H9 (cell line): ENCODE measurements at regions not wholly inside any gene's neighbourhood (a gene's known extent, or its start where the extent isn't known, plus 50 kb on each side); places are given as distances from the start of the nearest gene placed in this dataset.

Source experiments
- DNase-seq: peaks from one replicate; pipeline ENCODE4 v3.0.0-alpha.2; 2017
- H2AFZ ChIP-seq: one replicate; pipeline ENCODE4 v1.6.1; 2013; ENCODE audit warnings: mild to moderate bottlenecking, low read length, control low read depth, moderate library complexity
- H2AK5ac ChIP-seq: 2 replicates; pipeline ENCODE4 v1.6.1; 2013; ENCODE audit warnings: low read length, control low read depth, mixed read lengths; ENCODE audit not compliant: insufficient read length
- H2BK120ac ChIP-seq: one replicate; pipeline ENCODE4 v1.6.1; 2013; ENCODE audit warnings: low read depth, mild to moderate bottlenecking, low read length, control low read depth, inconsistent platforms; ENCODE audit not compliant: poor library complexity, severe bottlenecking
- H2BK12ac ChIP-seq: 2 replicates; pipeline ENCODE4 v1.6.1; 2013; ENCODE audit warnings: low read length, control low read depth, mixed read lengths, low read depth; ENCODE audit not compliant: insufficient read length
- H2BK15ac ChIP-seq: 2 replicates; pipeline ENCODE4 v1.6.1; 2013; ENCODE audit warnings: low read depth, low read length, control low read depth
- H2BK20ac ChIP-seq: one replicate; pipeline ENCODE4 v1.6.1; 2013; ENCODE audit warnings: low read depth, mild to moderate bottlenecking, low read length, control low read depth, inconsistent platforms; ENCODE audit not compliant: poor library complexity, severe bottlenecking
- H2BK5ac ChIP-seq: 2 replicates; pipeline ENCODE4 v1.6.1; 2013; ENCODE audit warnings: low read length, control low read depth, mixed read lengths; ENCODE audit not compliant: insufficient read length
- H3K14ac ChIP-seq: 2 replicates; pipeline ENCODE4 v1.6.1; 2013; ENCODE audit warnings: low read length, control low read depth; ENCODE audit not compliant: insufficient read depth
- H3K18ac ChIP-seq: 2 replicates; pipeline ENCODE4 v1.6.1; 2013; ENCODE audit warnings: low read depth, mild to moderate bottlenecking, mixed read lengths, low read length, control low read depth; ENCODE audit not compliant: insufficient read length
- H3K23ac ChIP-seq: 2 replicates; pipeline ENCODE4 v1.6.1; 2013; ENCODE audit warnings: low read length, control low read depth, mixed read lengths, low read depth; ENCODE audit not compliant: insufficient read length
- H3K23me2 ChIP-seq: 2 replicates; pipeline ENCODE4 v1.6.1; 2013; ENCODE audit warnings: low read depth, mild to moderate bottlenecking, mixed read lengths, low read length, control low read depth; ENCODE audit not compliant: insufficient read length, poor library complexity, severe bottlenecking
- H3K27ac ChIP-seq: 2 replicates; pipeline ENCODE4 v1.5.1; 2013; ENCODE audit warnings: low read length, control low read depth, mixed read lengths, low read depth; ENCODE audit not compliant: insufficient read length
- H3K27me3 ChIP-seq: 2 replicates; pipeline ENCODE4 v1.6.1; 2013; ENCODE audit warnings: low read length, control low read depth, inconsistent platforms; ENCODE audit not compliant: insufficient read depth
- H3K4ac ChIP-seq: 2 replicates; pipeline ENCODE4 v1.6.1; 2013; ENCODE audit warnings: low read depth, mild to moderate bottlenecking, control low read depth, inconsistent platforms, low read length, moderate library complexity
- H3K4me1 ChIP-seq: 2 replicates; pipeline ENCODE4 v1.6.1; 2013; ENCODE audit warnings: low read length, control low read depth, inconsistent platforms; ENCODE audit not compliant: insufficient read depth
- H3K4me2 ChIP-seq: 2 replicates; pipeline ENCODE4 v1.6.1; 2013; ENCODE audit warnings: low read length, control low read depth, mixed read lengths; ENCODE audit not compliant: insufficient read length, insufficient read depth
- H3K56ac ChIP-seq: 2 replicates; pipeline ENCODE4 v1.6.1; 2013; ENCODE audit warnings: low read depth, mild to moderate bottlenecking, mixed read lengths, low read length, control low read depth; ENCODE audit not compliant: insufficient read length
- H3K79me1 ChIP-seq: 2 replicates; pipeline ENCODE4 v1.6.1; 2013; ENCODE audit warnings: low read depth, mild to moderate bottlenecking, moderate library complexity, low read length, control low read depth, inconsistent platforms; ENCODE audit not compliant: insufficient read depth, poor library complexity, severe bottlenecking
- H3K79me2 ChIP-seq: 2 replicates; pipeline ENCODE4 v1.6.1; 2013; ENCODE audit warnings: low read length, control low read depth, inconsistent platforms; ENCODE audit not compliant: insufficient read depth
- H3K9ac ChIP-seq: 2 replicates; pipeline ENCODE4 v1.6.1; 2013; ENCODE audit warnings: low read length, control low read depth, mixed read lengths; ENCODE audit not compliant: insufficient read length; ENCODE audit errors: extremely low read depth
- H3K9me3 ChIP-seq: one replicate; pipeline ENCODE4 v1.6.1; 2013; ENCODE audit warnings: low read depth, low read length, inconsistent platforms; ENCODE audit not compliant: control insufficient read depth
- H3T11ph ChIP-seq: one replicate; pipeline ENCODE4 v1.6.1; 2013; ENCODE audit warnings: mild to moderate bottlenecking, low read length, control low read depth, inconsistent platforms
- H4K20me1 ChIP-seq: one replicate; pipeline ENCODE4 v1.6.1; 2013; ENCODE audit not compliant: control insufficient read depth, insufficient read length, insufficient read depth
- H4K5ac ChIP-seq: 2 replicates; pipeline ENCODE4 v1.6.1; 2013; ENCODE audit warnings: low read depth, mild to moderate bottlenecking, mixed read lengths, low read length, control low read depth; ENCODE audit not compliant: insufficient read length
- H4K8ac ChIP-seq: replicated peaks from 2 replicates; pipeline ENCODE4 v1.6.1; 2013; ENCODE audit warnings: low read length, control low read depth, mixed read lengths, low read depth; ENCODE audit not compliant: insufficient read length
- H4K91ac ChIP-seq: 2 replicates; pipeline ENCODE4 v1.6.1; 2013; ENCODE audit warnings: low read depth, mild to moderate bottlenecking, moderate library complexity, mixed read lengths, low read length, control low read depth; ENCODE audit not compliant: insufficient read length
- H3K27ac Mint-ChIP-seq, 3 experiments: 2 replicates in 2 of 3; 3 replicates in 1 of 3; pipeline ENCODE4 v1.8.0; 2020 to 2021; ENCODE audit warnings: mixed read lengths in 3 of 3, mild to moderate bottlenecking in 1 of 3, moderate library complexity in 1 of 3
- H3K27me3 Mint-ChIP-seq: 2 replicates; pipeline ENCODE4 v1.8.0; 2021; ENCODE audit warnings: low read depth, mild to moderate bottlenecking, moderate library complexity, mixed read lengths
- H3K36me3 Mint-ChIP-seq, 3 experiments: 2 replicates in 2 of 3; 3 replicates in 1 of 3; pipeline ENCODE4 v1.8.0; 2020 to 2021; ENCODE audit warnings: low read depth in 3 of 3, mixed read lengths in 3 of 3; ENCODE audit not compliant: insufficient read depth in 1 of 3
- H3K4me1 Mint-ChIP-seq, 2 experiments: 2 replicates each; pipeline ENCODE4 v1.8.0; 2020; ENCODE audit warnings: mixed read lengths in 2 of 2
- H3K4me3 Mint-ChIP-seq, 2 experiments: 2 replicates in 1 of 2; 3 replicates in 1 of 2; pipeline ENCODE4 v1.8.0; 2020 to 2021; ENCODE audit warnings: mild to moderate bottlenecking in 2 of 2, mixed read lengths in 2 of 2, moderate library complexity in 1 of 2
- H3K9me3 Mint-ChIP-seq, 2 experiments: 2 replicates in 1 of 2; 3 replicates in 1 of 2; pipeline ENCODE4 v1.8.0; 2020; ENCODE audit warnings: mild to moderate bottlenecking in 2 of 2, mixed read lengths in 2 of 2, moderate library complexity in 1 of 2
- CTCF ChIP-seq: fragments of 200-600 bp; sonication (generic); conservative IDR thresholded peaks from 3 replicates; pipeline ENCODE4 v1.8.0; 2021; ENCODE audit warnings: antibody characterized with exemption, mild to moderate bottlenecking
- WGBS: extraction: QIAGEN DNeasy Blood & Tissue Kit; methylation state at CpG from one replicate; pipeline ENCODE4 v1.1.7; 2013; ENCODE audit warnings: missing lambda C conversion rate, low lambda C conversion rate, mixed read lengths; ENCODE audit not compliant: insufficient read length; ENCODE audit errors: extremely low coverage; 5-methylcytosine and 5-hydroxymethylcytosine counted together

- no peak overlapping the region for H4K5ac ChIP-seq
- H3K27me3 Mint-ChIP-seq: peaks cover 8% of the 10 kb centered on the region
- no peaks in the 10 kb centered on the region for H3K79me1 ChIP-seq
- peaks cover 78 to 98% of the 10 kb centered on the region in 2 experiments for H3K9me3 Mint-ChIP-seq
- H2AFZ ChIP-seq: no peak overlapping the region
- no peak overlapping the region for H3K27ac ChIP-seq
- no peaks in the 10 kb centered on the region for H3K4me1 ChIP-seq
- no peaks in the 10 kb centered on the region for H3K4me1 Mint-ChIP-seq
- no peak overlapping the region for H3K56ac ChIP-seq
- no peak overlapping the region for H2BK12ac ChIP-seq
- no peaks in the 10 kb centered on the region; the same call in 1 of the 2 replicates for H3K27me3 ChIP-seq
- no peaks in the 10 kb centered on the region for H3K23me2 ChIP-seq
- H2BK5ac ChIP-seq: no peak overlapping the region
- H3K27ac Mint-ChIP-seq: no peak overlapping the region
- TF ChIP-seq CTCF: no peak
- no peaks in the 10 kb centered on the region for H4K20me1 ChIP-seq
- H4K8ac ChIP-seq: no peak overlapping the region
- DNase-seq: no peak
- no peak overlapping the region for H3K9ac ChIP-seq
- peaks cover 11 to 38% (median 23%) of the 10 kb centered on the region in 3 experiments; a peak in 6 of 7 replicates for H3K36me3 Mint-ChIP-seq
- no peak overlapping the region for H3K4me3 Mint-ChIP-seq
- no CpG with 5 or more reads among the region's 10 CpGs for WGBS
- no peak overlapping the region for H3T11ph ChIP-seq
- no peak overlapping the region for H2AK5ac ChIP-seq
- H2BK15ac ChIP-seq: no peak overlapping the region
- H3K4ac ChIP-seq: no peak overlapping the region
- H3K79me2 ChIP-seq: no peaks in the 10 kb centered on the region
- H4K91ac ChIP-seq: no peak overlapping the region
- H3K4me2 ChIP-seq: no peak overlapping the region
- peaks cover 86% of the 10 kb centered on the region for H3K9me3 ChIP-seq
- H3K18ac ChIP-seq: no peak overlapping the region
- no peak overlapping the region for H2BK120ac ChIP-seq
- H2BK20ac ChIP-seq: no peak overlapping the region
- H3K23ac ChIP-seq: no peak overlapping the region
- no peak overlapping the region for H3K14ac ChIP-seq
These were observed 519.9 kb downstream of the TBC1D22A start for GRCh38 chr22:47282366-47282765.
